ENCODE measurements at regions not wholly inside any gene's neighbourhood (a gene's known extent, or its start where the extent isn't known, plus 50 kb on each side); places are given as distances from the start of the nearest gene placed in this dataset.

DNA sequence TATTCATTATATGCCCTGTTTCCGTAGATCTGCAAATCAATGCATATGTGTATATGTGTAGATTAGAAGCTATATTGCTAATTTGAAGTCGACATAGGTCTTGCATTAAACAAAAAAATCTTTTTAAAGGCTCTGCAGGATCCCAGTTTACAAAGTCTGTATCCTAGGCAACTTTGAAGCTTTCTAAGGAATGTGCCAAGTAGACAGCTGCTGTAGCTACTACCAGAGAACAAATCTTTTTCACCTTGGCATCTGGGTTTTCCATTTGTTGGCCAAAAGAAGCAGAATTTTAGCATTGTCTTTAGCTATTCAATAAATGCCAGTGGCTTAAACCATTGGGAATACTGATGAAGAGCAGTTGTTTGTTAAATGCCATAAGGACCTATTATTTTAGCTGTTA lies 88.0 kb downstream of the NAA11 start:
- H3K9me3 Mint-ChIP-seq, result no peaks in the 10 kb centered on the region
- no peak overlapping the region for H3K4me3 Mint-ChIP-seq
- H3K27me3 Mint-ChIP-seq (ENCODE audit: insufficient read depth), result peaks cover 1% of the 10 kb centered on the region
- no peaks in the 10 kb centered on the region for H3K36me3 Mint-ChIP-seq (ENCODE audit: low read depth)
- intact Hi-C loops (cut with micrococcal nuclease), result loop anchor here (10.0 kb wide), 1 partner anchor 263 kb away; no protein-coding TSS in a partner anchor
- H3K4me1 Mint-ChIP-seq (ENCODE audit: low read depth), result no peaks in the 10 kb centered on the region
- DNase-seq (ENCODE audit: low spot score), result no peak
- H3K27ac Mint-ChIP-seq, result no peak overlapping the region

DNA sequence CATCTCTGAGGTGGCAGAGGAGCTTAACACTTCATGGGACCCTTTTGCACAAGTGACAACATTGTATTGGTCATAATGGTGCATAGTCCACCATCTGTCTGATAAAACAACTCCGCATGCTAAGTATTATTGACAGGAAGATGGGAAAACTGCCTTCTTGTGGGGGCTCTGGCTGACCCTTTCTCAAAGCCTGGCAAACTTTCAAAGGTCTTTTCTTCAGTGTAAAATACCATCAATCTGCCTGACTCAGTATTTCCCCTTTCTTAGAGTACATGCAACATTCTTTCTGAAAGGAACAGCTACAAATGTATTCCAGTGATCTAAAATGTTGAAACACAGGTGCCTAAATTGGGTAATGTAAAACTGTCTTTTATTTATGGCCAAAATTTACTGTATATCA lies 89.1 kb downstream of the NAA11 start:
- H3K36me3 Mint-ChIP-seq (ENCODE audit: low read depth), result no peaks in the 10 kb centered on the region
- no peak for DNase-seq (ENCODE audit: low spot score)
- no peak overlapping the region for H3K4me3 Mint-ChIP-seq
- H3K27me3 Mint-ChIP-seq (ENCODE audit: insufficient read depth), result peaks cover 1% of the 10 kb centered on the region
- no peaks in the 10 kb centered on the region for H3K9me3 Mint-ChIP-seq
- no peak overlapping the region for H3K27ac Mint-ChIP-seq
- H3K4me1 Mint-ChIP-seq (ENCODE audit: low read depth), result no peaks in the 10 kb centered on the region
- intact Hi-C loops (cut with micrococcal nuclease), result loop anchor here (10.0 kb wide), 1 partner anchor 262 kb away; no protein-coding TSS in a partner anchor

DNA sequence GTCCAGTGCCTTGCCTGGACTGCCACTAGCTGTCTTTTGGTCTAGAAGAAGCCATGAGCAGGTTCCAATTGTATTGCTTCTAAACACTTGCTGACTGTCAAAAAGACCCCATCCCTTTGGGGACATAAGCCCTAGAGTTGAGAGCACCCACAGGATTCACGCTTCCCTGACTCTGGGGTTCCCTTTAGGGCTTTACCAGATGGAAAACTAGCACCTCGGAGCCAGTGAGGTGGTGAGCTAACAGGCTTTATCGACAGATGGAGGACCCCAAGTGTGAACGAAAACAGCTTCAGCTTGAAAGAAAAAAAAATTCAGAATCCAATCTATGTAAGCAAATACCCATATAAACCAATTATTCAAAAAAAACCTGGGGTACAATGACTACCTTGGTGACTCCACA lies 90.8 kb downstream of the NAA11 start:
- no peaks in the 10 kb centered on the region for H3K4me1 Mint-ChIP-seq (ENCODE audit: low read depth)
- no peaks in the 10 kb centered on the region for H3K36me3 Mint-ChIP-seq (ENCODE audit: low read depth)
- no peak for DNase-seq (ENCODE audit: low spot score)
- peaks cover 1% of the 10 kb centered on the region for H3K27me3 Mint-ChIP-seq (ENCODE audit: insufficient read depth)
- H3K27ac Mint-ChIP-seq, result no peak overlapping the region
- H3K9me3 Mint-ChIP-seq, result no peaks in the 10 kb centered on the region
- H3K4me3 Mint-ChIP-seq, result no peak overlapping the region
- intact Hi-C loops (cut with micrococcal nuclease), result loop anchor here (10.0 kb wide), 1 partner anchor 260 kb away; no protein-coding TSS in a partner anchor

DNA sequence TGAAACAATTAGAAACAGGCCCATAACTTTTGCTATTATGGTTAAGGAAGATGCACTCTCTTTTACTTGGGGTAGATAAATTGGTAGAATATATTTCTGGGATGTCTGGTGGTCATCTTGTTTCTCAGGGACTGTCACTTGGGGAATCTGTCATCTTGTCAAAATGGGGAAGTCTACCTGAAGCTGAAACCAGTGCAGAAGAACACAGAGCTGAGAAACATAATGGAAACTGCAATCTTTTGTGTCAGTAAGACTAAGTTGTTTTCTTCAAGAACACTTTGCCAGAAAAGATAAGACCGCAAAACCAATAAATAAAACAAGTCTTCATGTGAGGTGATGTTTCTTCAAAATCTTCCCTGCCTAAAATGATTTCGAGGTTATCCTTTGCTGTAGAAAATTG lies 92.0 kb downstream of the NAA11 start:
- Mint-ChIP-seq H3K36me3 (ENCODE audit: low read depth) (no peaks in the 10 kb centered on the region), H3K27ac (no peak overlapping the region), H3K4me3 (no peak overlapping the region), H3K27me3 (ENCODE audit: insufficient read depth) (peaks cover 1% of the 10 kb centered on the region), H3K4me1 (ENCODE audit: low read depth) (no peaks in the 10 kb centered on the region), H3K9me3 (no peaks in the 10 kb centered on the region)
- intact Hi-C loops (cut with micrococcal nuclease), result loop anchor here (10.0 kb wide), 1 partner anchor 259 kb away; no protein-coding TSS in a partner anchor
- DNase-seq (ENCODE audit: low spot score), result no peak

DNA sequence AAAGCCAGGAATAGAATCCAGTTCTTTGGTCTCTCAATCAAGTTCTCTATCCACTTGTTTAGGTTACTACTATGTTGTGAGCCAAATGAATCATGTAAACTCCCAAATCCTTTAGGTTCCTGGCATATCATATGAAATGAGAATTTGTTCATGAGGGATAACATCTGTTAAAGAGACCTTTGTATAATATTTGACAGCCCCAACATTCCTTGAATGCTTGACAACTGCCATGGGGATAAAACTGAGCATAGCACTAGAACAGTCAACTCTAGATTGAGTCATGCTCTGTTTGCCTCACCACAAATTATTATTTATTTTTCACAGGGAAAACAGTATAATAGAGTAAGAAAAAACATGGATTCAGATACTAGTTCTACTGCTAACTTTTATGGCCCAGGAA lies 93.3 kb downstream of the NAA11 start:
- Mint-ChIP-seq H3K4me1 (ENCODE audit: low read depth) (no peaks in the 10 kb centered on the region), H3K9me3 (no peaks in the 10 kb centered on the region), H3K4me3 (no peak overlapping the region), H3K27ac (no peak overlapping the region), H3K27me3 (ENCODE audit: insufficient read depth) (peaks cover 1% of the 10 kb centered on the region), H3K36me3 (ENCODE audit: low read depth) (no peaks in the 10 kb centered on the region)
- DNase-seq (ENCODE audit: low spot score), result no peak
- intact Hi-C loops (cut with micrococcal nuclease), result loop anchor here (10.0 kb wide), 1 partner anchor 258 kb away; no protein-coding TSS in a partner anchor

DNA sequence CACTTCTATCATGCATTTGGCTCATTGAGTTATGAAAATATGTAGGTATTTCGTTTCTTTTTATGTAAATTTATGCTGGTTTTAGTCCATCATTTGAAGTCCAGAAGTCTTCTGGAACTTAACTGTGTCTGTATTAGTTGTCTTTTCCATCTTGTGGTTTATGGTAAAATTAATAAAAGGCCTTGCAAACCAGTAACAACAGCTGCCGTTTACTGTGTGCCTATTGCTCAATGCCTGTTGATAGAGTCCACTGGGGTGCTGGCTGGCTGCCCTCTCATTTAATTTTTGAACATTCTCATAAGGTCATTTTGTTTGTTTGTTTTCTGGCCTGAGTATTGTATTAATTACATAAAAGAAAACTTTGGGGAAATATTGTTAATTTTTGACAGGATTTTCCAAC lies 98.0 kb downstream of the NAA11 start:
- no peaks in the 10 kb centered on the region for H3K27me3 Mint-ChIP-seq (ENCODE audit: insufficient read depth)
- no peaks in the 10 kb centered on the region for H3K36me3 Mint-ChIP-seq (ENCODE audit: low read depth)
- no peaks in the 10 kb centered on the region for H3K9me3 Mint-ChIP-seq
- no peak overlapping the region for H3K27ac Mint-ChIP-seq
- no peaks in the 10 kb centered on the region for H3K4me1 Mint-ChIP-seq (ENCODE audit: low read depth)
- no peak for DNase-seq (ENCODE audit: low spot score)
- intact Hi-C loops (cut with micrococcal nuclease), result no loop called here
- no peak overlapping the region for H3K4me3 Mint-ChIP-seq

DNA sequence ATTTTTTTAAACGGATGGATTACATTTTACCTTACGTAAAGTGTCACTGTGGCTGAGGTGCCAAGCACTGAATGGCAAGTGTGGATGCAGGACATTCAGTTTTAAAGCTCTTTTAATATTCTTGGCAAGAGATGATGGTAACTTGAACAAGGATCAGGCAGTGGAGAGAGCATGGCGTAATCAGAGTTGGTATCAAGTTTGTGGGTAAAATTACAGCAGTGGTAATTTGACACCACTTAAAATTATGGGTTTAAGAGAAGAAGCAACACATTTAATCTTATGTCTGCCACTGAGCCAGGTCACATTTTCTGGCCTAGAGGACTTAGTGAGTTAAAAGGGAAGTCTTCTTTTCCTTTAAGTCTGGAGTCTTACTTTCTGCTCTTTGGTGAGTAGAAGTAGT lies 100.5 kb downstream of the NAA11 start:
- no peak for DNase-seq (ENCODE audit: low spot score)
- no peak overlapping the region for H3K27ac Mint-ChIP-seq
- H3K4me1 Mint-ChIP-seq (ENCODE audit: low read depth), result no peaks in the 10 kb centered on the region
- no peaks in the 10 kb centered on the region for H3K9me3 Mint-ChIP-seq
- H3K27me3 Mint-ChIP-seq (ENCODE audit: insufficient read depth), result no peaks in the 10 kb centered on the region
- no peaks in the 10 kb centered on the region for H3K36me3 Mint-ChIP-seq (ENCODE audit: low read depth)
- intact Hi-C loops (cut with micrococcal nuclease), result no loop called here
- H3K4me3 Mint-ChIP-seq, result no peak overlapping the region

DNA sequence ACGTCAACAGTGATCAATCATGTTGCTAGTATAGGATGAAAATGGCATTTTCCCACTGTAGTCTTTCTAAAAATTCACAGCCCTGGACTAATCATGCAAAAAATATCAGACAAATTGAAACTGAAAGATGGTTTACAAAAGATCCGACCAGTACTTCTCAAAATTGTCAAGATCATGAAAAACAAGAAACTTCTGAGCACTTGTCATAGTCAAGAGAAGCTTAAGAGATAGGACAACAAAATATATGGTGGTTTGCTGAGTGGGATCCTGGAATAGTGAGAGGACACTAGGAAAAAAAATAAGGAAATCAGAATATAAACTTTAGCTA lies 101.1 kb downstream of the NAA11 start:
- Mint-ChIP-seq H3K27ac (no peak overlapping the region), H3K9me3 (no peaks in the 10 kb centered on the region), H3K27me3 (ENCODE audit: insufficient read depth) (no peaks in the 10 kb centered on the region), H3K4me3 (no peak overlapping the region), H3K36me3 (ENCODE audit: low read depth) (no peaks in the 10 kb centered on the region), H3K4me1 (ENCODE audit: low read depth) (no peaks in the 10 kb centered on the region)
- intact Hi-C loops (cut with micrococcal nuclease), result no loop called here
- no peak for DNase-seq (ENCODE audit: low spot score)

DNA sequence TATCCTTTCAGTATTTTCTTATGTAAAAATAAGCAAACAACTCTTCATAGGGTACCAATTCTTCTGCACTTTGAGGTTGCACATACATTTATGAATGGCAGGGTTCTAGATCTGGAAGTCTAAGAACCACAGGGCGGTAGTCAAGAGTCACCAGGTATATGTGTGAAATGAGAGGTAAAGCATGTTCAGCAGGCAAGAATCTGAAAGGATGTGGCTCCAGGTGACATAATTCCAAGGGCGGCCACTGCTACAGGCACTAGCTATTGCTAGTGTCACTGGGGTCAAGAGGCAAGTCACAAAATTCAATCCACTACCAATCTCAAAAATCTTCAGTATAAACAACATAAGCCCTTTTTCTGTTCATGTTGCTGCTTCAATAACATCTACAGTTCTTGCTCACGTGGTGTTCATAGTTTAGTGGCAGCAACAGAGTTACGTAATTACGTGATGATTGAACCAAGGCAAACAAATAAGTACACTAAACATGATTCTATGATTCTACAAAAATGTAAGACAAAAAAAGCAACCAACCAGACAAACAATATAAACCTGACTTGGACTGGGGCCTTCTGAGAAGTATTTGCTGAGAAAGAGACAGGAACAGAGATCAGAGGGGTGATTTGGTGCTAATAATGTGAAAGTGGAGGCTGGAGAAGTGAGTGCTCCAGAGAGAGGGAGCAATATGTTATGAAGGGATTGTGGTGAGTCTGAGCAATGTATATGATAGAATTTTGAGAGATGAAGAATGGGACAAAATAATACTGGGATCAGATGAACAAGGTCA lies 101.7 kb downstream of the NAA11 start:
- H3K27ac Mint-ChIP-seq, result no peak overlapping the region
- no peak for DNase-seq (ENCODE audit: low spot score)
- H3K4me3 Mint-ChIP-seq, result no peak overlapping the region
- no peaks in the 10 kb centered on the region for H3K4me1 Mint-ChIP-seq (ENCODE audit: low read depth)
- H3K9me3 Mint-ChIP-seq, result no peaks in the 10 kb centered on the region
- intact Hi-C loops (cut with micrococcal nuclease), result no loop called here
- H3K27me3 Mint-ChIP-seq (ENCODE audit: insufficient read depth), result no peaks in the 10 kb centered on the region
- H3K36me3 Mint-ChIP-seq (ENCODE audit: low read depth), result no peaks in the 10 kb centered on the region

DNA sequence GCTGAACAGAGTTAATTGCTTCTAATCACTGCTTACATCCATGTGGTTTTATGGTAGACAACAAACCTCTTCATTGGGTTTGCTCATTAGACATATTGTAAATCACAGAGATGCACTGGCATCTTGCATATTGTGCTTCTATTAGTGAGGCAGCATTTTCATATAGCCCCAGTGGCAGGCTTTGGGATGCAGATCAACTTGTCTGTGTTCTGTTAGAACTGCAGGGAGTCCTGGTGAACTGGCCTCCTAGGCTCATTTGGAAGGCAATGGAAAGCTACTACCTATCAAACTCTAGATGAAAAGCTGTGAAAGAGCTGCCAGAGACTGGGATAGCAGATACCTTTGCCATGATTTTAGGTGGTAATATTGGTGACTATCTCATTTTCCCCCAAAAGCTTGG lies 108.8 kb downstream of the NAA11 start:
- Mint-ChIP-seq H3K36me3 (ENCODE audit: low read depth) (no peaks in the 10 kb centered on the region), H3K4me3 (no peak overlapping the region), H3K27me3 (ENCODE audit: insufficient read depth) (no peaks in the 10 kb centered on the region), H3K27ac (no peak overlapping the region), H3K9me3 (no peaks in the 10 kb centered on the region), H3K4me1 (ENCODE audit: low read depth) (no peaks in the 10 kb centered on the region)
- intact Hi-C loops (cut with micrococcal nuclease), result no loop called here
- no peak for DNase-seq (ENCODE audit: low spot score)

DNA sequence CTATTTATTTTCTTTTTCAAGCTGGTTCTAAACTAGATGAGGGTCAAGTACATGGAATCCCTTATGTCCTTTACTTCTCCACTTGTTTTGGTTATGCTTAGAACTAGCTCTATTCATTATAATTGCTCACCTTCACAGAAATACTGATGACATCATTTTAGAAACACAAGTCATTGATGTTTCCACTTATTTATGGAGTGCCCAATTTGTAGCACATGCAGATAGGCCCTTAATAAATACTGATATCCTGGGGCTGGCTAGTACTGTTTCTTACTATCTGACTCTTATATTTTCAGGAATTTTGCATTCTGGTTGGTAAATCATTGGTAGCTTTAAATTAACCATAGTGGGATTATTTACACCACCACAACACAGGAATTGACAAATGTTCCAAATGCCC lies 112.2 kb downstream of the NAA11 start:
- Mint-ChIP-seq H3K27ac (no peak overlapping the region), H3K36me3 (ENCODE audit: low read depth) (no peaks in the 10 kb centered on the region), H3K4me3 (no peak overlapping the region), H3K4me1 (ENCODE audit: low read depth) (no peaks in the 10 kb centered on the region), H3K9me3 (no peaks in the 10 kb centered on the region), H3K27me3 (ENCODE audit: insufficient read depth) (no peaks in the 10 kb centered on the region)
- DNase-seq (ENCODE audit: low spot score), result no peak
- intact Hi-C loops (cut with micrococcal nuclease), result no loop called here

DNA sequence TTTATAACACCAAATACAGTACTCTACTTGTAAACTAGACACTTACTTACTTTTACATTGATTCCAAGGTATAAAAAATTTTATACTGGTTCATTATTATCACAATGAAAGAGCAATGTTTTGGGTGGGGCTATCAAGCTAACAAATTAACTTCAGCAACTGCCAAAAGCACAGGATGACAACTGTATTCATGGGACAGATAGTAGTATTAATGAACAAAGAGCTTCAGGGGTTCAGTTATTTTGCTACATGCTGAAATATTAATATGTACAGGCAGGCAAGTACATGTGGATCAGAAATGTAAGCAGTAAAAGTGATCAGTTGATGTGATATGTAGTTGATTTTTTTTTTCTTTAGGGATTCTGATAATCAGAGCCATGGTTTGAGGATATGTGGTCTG lies 112.9 kb downstream of the NAA11 start:
- Mint-ChIP-seq H3K4me3 (no peak overlapping the region), H3K27me3 (ENCODE audit: insufficient read depth) (no peaks in the 10 kb centered on the region), H3K27ac (no peak overlapping the region), H3K9me3 (no peaks in the 10 kb centered on the region), H3K36me3 (ENCODE audit: low read depth) (no peaks in the 10 kb centered on the region), H3K4me1 (ENCODE audit: low read depth) (no peaks in the 10 kb centered on the region)
- intact Hi-C loops (cut with micrococcal nuclease), result no loop called here
- no peak for DNase-seq (ENCODE audit: low spot score)

DNA sequence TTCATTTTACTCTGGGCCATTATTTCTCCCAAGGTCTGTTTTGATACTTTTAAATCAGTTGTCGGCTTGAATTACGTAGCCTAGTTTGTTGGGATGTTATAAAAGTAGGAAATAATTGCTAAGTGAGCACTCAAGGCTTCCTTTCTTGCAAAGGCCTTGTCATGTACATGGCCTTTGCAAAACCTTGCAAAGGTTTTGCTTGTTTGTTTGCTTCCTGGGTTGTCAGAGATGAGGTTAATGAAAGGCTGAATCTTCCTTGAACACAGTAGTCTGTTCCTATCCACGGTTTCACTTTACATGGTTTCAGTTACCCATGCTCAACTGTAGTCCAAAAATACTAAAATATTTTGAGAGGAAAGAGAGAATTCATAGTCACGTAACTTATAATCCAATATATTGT lies 113.5 kb downstream of the NAA11 start:
- Mint-ChIP-seq H3K4me1 (ENCODE audit: low read depth) (no peaks in the 10 kb centered on the region), H3K27me3 (ENCODE audit: insufficient read depth) (no peaks in the 10 kb centered on the region), H3K36me3 (ENCODE audit: low read depth) (no peaks in the 10 kb centered on the region), H3K4me3 (no peak overlapping the region), H3K9me3 (no peaks in the 10 kb centered on the region), H3K27ac (no peak overlapping the region)
- DNase-seq (ENCODE audit: low spot score), result no peak
- intact Hi-C loops (cut with micrococcal nuclease), result no loop called here

DNA sequence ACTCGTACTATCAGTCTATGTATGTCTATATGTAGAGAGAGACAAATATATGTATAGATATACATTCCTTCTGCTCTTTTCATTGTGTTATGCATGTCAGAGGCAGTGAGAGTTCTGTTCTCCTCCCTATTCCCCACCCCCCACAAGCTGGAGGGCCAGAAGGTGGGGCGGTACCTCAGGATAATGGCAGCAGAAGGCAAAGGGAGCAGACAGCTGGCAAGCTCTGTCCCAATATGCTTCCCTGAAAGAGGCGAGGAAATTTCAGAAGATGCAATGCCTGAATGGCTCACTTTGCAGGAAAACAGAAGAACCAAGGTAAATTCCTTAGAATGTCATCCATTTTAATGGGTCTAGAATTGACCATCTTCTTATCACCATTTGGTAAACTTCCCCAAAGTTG lies 114.4 kb downstream of the NAA11 start:
- no peaks in the 10 kb centered on the region for H3K9me3 Mint-ChIP-seq
- no peaks in the 10 kb centered on the region for H3K27me3 Mint-ChIP-seq (ENCODE audit: insufficient read depth)
- no peak overlapping the region for H3K27ac Mint-ChIP-seq
- H3K4me3 Mint-ChIP-seq, result no peak overlapping the region
- no peak for DNase-seq (ENCODE audit: low spot score)
- no peaks in the 10 kb centered on the region for H3K4me1 Mint-ChIP-seq (ENCODE audit: low read depth)
- no peaks in the 10 kb centered on the region for H3K36me3 Mint-ChIP-seq (ENCODE audit: low read depth)
- intact Hi-C loops (cut with micrococcal nuclease), result no loop called here
